ENCODE measurements at regions not wholly inside any gene's neighbourhood (a gene's known extent, or its start where the extent isn't known, plus 50 kb on each side); places are given as distances from the start of the nearest gene placed in this dataset.
A peak's percentile ranks its signal among the peaks of the same experiment; 100 is the strongest.
"Not testable (repeated sequence)": the region's sequence is repeated elsewhere in the genome, so short reads cannot be mapped to it uniquely, and the experiment has no call there.

DNA sequence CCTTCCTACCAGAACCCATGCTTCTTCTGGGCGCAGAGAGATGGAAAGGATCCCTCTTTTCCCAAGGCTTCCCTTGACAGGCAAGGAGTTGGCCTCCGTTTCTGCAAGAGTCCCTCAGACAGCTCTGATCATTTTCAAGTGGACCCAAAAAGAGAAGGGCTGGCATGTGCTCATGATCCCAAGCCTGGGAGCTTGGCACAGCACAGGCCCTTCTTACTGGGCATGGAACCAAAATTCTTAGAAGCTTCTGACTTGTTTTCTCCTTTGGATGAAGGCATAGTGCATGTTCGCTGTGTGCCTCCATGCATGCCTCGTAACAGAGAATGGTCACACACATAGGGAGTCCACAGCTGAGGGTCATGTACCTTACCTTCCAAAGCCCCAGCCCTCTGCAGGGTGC is 449.6 kb downstream of the MIAT start:
- DNase-seq (ENCODE audit: low read depth) = no peak
- TF ChIP-seq, protein P1, sequence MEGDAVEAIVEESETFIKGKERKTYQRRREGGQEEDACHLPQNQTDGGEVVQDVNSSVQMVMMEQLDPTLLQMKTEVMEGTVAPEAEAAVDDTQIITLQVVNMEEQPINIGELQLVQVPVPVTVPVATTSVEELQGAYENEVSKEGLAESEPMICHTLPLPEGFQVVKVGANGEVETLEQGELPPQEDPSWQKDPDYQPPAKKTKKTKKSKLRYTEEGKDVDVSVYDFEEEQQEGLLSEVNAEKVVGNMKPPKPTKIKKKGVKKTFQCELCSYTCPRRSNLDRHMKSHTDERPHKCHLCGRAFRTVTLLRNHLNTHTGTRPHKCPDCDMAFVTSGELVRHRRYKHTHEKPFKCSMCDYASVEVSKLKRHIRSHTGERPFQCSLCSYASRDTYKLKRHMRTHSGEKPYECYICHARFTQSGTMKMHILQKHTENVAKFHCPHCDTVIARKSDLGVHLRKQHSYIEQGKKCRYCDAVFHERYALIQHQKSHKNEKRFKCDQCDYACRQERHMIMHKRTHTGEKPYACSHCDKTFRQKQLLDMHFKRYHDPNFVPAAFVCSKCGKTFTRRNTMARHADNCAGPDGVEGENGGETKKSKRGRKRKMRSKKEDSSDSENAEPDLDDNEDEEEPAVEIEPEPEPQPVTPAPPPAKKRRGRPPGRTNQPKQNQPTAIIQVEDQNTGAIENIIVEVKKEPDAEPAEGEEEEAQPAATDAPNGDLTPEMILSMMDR (IDR thresholded peaks at IDR 0.05; ENCODE audit: insufficient read depth, low read depth, low read length) = no peak

GRCh38 chr22:27107386-27107785 is 450.0 kb downstream of the MIAT start:
- DNase-seq (ENCODE audit: low read depth) = no peak
- H3K4me3 ChIP-seq (ENCODE audit: low read depth, low read length) = no peak overlapping the region
- TF ChIP-seq, protein P1 (IDR thresholded peaks at IDR 0.05; ENCODE audit: insufficient read depth, low read depth, low read length) = no peak

More for the DNA sequence above, 449.6 kb downstream of the MIAT start:
- no peak overlapping the region for H3K4me3 ChIP-seq (ENCODE audit: low read depth, low read length)

DNA sequence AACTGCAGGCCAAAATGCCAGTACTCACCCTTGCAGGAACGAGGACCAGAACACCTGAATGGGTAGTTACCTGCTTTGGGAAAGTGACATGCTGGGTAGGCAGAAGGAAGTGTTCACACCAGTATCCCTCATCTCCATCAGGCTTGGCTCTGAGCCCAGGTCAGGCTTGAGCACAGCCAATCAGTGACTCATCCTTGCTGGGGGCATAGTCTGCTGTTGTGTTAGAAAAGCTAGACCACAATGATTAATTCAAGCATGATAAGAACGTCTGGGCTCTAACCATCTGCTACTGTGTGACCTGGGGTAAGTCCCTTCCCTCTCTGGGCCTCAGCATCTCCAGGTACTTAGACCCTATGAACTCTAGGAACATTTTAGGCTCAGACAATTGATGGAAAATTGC is 450.4 kb downstream of the MIAT start:
- H3K4me3 ChIP-seq (ENCODE audit: low read depth, low read length) = no peak overlapping the region
- TF ChIP-seq, protein P1 (IDR thresholded peaks at IDR 0.05; ENCODE audit: insufficient read depth, low read depth, low read length) = no peak
- DNase-seq (ENCODE audit: low read depth) = peak; percentile 93

DNA sequence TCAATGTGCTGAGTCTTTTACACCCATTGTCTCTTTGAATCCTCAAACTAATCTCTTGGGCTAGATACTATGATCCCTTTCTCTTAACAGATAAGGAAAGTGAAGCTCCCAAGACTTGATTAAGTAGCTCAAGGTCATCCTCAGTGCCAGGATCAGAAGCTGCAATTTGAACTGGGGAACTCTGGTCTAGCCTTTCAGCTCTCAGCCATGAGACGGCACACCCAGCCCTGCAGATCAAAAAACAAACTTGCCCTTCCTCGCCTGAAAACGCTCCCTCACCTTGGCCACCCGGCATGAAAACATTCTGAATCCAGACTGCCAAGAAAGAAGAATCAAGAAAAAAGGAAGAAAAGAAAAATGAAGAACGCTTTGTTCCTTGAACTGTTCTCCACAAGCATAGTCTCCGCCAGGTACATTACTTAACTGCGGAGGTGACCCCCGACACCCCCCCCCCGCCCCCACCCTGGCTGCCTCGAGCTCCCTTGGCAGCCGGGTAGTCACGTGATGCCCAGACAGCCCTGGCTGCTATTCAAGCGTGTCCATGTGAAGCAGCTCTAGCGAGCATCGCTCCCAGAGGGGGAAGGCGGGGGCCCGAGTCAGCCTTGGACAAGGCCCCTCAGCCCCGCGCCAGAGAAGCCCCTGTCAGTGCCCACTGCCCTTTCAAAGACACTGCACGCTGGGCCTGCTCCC is 451.2 kb downstream of the MIAT start:
- TF ChIP-seq, protein P1 (IDR thresholded peaks at IDR 0.05; ENCODE audit: insufficient read depth, low read depth, low read length) = no peak
- peak; percentile 74 for DNase-seq (ENCODE audit: low read depth)
- no peak overlapping the region for H3K4me3 ChIP-seq (ENCODE audit: low read depth, low read length)

GRCh38 chr22:27109406-27109805 is 452.0 kb downstream of the MIAT start:
- not testable (repeated sequence) for DNase-seq (ENCODE audit: low read depth); H3K4me3 ChIP-seq (ENCODE audit: low read depth, low read length)

DNA sequence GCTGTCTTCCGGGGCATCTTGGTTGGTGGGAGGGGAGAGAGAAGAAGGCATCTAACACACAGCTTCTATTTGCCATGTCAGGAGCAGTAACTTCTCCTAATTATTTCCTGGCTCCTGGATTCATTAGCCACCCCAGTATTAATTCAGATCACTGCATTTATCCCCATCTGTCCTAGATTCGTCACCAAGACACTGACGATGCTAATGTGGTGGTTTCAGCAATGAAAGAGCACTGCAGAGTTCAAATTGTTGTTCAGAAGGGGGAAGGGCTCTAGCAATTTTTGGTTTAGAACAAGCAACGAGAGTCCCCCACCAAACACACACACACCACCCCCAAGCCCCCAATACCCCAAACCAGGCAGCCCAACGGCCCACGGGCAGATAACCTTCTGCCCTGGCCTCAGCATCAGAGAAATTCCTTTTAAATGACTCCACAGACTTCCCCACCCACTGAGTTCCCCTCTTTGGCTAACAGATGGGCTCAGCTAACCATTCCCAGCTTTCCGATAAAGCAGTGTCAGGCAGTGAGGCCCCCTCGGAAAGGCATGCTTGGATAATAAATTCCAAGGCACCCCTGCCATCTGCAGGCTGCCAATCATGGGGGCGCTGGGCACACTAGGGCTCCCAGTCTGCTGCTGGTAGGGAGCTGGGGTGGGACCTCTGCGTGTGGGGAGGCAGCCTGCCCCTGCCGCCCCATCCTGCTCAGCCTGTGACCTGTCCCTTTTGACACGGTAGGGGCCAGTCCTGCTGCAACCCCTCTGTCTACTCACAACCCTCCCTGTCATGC is 453.5 kb downstream of the MIAT start:
- peak; percentile 74 for DNase-seq (ENCODE audit: low read depth)
- H3K4me3 ChIP-seq (ENCODE audit: low read depth, low read length) = no peak overlapping the region
- TF ChIP-seq, protein P1 (IDR thresholded peaks at IDR 0.05; ENCODE audit: insufficient read depth, low read depth, low read length) = no peak

GRCh38 chr22:27111796-27112672 is 454.6 kb downstream of the MIAT start:
- H3K4me3 ChIP-seq (ENCODE audit: low read depth, low read length) = no peak overlapping the region
- TF ChIP-seq, protein P1 (IDR thresholded peaks at IDR 0.05; ENCODE audit: insufficient read depth, low read depth, low read length) = no peak
- no peak for DNase-seq (ENCODE audit: low read depth)

All from fibroblast of villous mesenchyme (primary cell).